CD4-positive, alpha-beta T cell treated with Interleukin-1 beta for 1 hour (primary cell): ENCODE measurements at regions not wholly inside any gene's neighbourhood (a gene's known extent, or its start where the extent isn't known, plus 50 kb on each side); places are given as distances from the start of the nearest gene placed in this dataset.
"Not testable (repeated sequence)": the region's sequence is repeated elsewhere in the genome, so short reads cannot be mapped to it uniquely, and the experiment has no call there.

Source experiments
- DNase-seq, 2 donors: peaks; one replicate each; pipeline ENCODE4 v3.0.0-alpha.2; 2020 to 2022

GRCh38 chr16:59355704-59356103 is 621.6 kb upstream of the GOT2 start:
- DNase-seq, result no peak

GRCh38 chr16:59351305-59351903 is 617.3 kb upstream of the GOT2 start:
- DNase-seq, result no peak

DNA sequence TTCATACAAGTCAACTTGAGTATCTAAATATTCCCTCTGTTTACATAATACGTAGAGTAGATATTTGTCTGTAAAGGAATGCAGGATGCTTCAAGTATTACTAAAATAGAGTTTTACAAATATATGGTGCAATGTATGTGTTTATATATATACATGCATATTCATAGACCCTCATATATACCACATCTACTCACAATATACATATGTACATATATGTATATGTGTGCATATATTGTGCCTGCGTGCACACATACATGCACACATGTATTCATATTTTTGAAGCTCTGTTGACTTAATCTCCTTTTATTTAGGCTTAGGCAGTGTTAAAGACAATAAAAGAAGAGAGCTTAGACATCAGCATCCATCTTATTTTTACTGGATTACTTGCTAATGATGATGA is 616.6 kb upstream of the GOT2 start:
- DNase-seq, result no peak

DNA sequence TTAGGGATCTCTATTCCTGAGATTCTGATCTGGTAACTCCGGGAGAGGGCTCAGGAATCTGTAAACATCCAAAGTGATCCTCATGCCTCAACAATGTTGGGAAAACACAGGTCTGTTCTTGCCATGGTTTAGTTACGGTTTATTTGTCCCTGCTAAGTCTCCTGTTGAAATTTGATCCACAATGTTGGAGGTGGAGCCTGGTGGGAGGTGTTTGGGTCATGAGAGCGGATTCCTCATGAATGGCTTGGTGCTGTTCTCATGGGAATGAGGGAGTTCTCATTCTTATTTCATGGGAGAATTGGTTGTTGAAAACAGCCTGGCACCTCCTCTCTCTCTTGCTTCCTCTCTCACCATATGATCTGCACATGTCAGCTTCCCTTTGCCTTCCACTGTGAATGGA is 608.6 kb upstream of the GOT2 start:
- no peak for DNase-seq

DNA sequence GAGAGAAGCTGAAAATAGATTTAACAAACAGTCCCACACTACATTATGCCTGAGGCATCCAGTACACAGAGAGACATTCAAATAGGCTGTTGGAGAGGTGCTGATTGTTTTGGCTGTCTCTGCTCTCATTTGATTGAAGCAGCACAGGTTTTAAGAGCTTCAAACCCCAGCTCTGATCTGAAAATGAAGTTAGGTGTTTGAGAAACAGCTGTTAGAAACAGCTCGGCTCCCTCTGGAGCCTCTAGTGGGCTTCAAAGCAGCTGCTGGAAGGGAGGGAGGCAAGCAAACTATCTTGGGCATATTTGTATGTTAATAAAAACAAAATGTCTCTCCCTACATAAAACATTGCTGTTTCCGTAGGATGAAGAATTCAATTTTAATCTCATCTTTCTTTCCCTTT is 607.3 kb upstream of the GOT2 start:
- DNase-seq, result no peak

- DNase-seq, result no peak
Measured at GRCh38 chr16:59339871-59340270, 605.8 kb upstream of the GOT2 start.

DNA sequence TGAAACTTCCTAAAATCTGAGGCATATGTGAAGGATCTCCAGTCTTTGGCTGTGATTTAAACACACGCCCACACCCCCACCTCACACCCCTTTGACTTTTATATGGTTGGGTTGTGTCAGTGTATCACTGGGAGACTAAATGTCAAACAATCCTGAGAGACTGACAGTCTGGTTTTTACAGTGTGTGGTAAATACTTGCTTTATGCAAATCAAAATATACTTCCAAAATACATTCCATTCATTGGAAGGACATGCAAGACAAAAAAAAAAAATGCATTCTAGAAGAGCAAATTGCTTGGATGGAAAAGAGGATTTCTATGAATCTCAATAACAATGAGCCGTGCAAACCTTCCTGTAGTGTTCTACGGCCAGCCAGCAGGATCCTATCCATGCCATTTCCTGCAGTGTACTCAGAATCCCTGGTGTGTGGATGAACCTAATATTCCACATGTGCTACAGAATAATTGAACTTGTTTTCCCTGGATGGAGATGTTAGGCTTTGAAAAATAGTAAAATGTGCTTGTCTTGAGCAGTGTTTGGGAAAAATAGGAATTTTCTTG is 602.1 kb upstream of the GOT2 start:
- no peak for DNase-seq

DNA sequence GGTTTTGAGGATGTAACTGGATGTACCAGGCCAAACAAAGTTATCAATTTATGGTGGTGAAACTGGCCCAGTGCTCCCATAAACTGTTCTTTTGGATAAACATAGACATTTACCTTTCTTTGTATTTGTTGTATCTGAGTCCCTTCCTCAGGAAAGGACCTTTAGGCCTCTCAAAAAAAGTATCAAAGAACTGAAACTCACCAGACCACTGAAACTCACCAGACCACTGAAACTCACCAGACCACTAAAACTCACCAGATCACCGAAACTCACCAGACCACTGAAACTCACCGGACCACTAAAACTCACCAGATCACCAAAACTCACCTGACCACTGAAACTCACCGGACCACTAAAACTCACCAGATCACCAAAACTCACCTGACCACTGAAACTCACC is 597.6 kb upstream of the GOT2 start:
- DNase-seq, result not testable (repeated sequence)

DNA sequence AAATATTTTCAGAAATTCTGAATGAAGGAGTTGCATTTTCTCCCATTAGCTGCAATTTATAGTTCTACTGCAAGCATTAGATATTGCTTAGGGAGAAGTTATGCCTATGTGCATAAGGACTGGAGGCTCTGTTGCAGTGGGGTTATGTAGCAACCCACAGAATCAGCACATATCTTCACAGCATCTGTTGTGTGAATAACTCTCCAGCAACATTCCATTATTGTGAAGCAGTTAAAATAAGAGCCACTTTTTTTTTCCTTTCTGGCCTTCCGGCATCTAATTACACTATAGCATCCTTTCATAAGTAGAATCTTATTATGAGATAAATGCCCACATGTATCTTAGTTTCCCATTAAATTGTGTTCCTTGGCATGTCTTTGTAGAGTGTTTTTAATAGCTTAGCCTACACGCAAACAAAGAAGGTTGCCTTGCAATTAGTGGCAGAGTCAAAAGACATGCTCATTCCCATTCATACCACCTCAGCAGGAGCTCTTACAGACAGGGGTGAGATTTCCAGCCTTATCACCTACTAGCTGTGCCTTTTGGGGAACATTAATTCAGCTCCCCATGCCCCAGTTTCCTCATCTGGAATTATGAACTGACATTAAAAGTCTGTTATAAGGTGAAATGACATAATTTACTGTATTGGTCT is 596.0 kb upstream of the GOT2 start:
- no peak for DNase-seq

DNA sequence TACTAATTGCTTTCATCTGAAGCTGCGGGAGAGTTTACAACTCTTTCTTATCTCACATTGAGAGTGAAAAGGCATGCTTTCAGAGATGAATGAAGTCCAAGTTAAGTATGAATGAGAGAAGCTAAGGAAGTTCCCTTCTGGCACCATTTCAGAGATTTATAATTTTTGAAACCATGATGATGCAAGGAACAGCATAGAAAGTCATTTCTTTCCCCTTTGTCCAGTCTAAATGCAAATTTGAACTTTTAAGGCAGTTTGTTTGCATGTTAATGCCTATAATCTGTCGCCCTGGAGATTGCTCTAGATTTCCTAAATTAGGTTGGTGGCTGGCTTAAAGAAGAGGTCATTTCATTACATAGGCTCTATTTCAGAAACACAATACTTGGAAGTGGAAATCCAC is 594.8 kb upstream of the GOT2 start:
- no peak for DNase-seq

DNA sequence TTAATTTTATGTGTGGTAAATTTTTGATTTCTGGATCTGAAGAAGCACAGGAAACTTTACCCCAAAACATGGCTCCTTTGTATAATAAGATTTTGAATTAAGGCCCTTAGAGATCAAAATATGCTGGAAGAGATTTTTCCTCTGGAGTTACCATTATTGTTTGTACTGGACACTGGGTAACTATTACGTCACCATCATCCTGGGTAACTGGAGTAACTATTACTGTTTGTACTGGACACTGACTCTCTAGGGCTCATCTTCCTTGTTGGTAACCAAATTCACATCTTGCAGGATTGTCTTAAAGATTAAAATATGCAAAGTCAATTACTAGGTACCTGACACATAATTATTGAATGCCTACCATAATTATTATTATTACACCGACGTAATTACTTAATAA is 593.8 kb upstream of the GOT2 start:
- DNase-seq, result no peak

DNA sequence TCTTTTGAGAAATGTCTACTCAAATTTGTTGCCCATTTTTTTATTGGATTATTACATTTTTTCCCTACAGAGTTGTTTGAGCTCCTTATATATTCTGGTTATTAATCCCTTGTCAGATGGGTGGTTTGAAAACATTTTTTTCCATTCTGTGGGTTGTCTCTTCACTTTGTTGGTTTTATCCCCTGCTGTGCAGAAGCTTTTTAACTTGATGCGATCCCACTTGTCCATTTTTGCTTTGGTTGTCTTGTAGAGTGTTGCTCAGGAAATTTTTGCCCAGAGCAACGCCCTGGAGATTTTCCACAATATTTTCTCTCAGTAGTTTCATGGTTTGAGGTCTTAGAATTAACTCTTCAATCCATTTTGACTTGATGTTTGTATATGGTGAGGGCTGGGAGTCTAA is 592.8 kb upstream of the GOT2 start:
- no peak for DNase-seq

GRCh38 chr16:59324462-59324861 is 590.3 kb upstream of the GOT2 start:
- no peak for DNase-seq

DNA sequence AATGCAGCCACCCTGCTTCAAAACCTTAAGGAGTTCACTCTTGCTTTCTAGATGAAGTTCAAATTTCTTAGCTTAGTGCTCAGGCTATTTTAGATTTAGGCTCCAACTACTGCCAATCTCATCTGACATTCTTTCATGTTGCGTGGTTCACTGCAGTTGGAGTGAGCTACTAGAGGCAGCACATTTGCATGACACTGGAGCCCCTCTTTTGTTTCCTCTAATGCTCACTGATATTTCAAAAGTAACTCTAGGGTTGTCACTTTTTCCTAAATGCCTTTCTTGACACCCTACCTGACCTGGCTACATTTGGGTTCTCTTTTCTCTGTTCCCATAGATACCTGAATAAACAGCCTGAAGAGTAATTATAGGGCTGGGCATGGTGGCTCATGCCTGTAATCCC is 586.5 kb upstream of the GOT2 start:
- no peak for DNase-seq

- no peak for DNase-seq
Measured at GRCh38 chr16:59319871-59320270, 585.8 kb upstream of the GOT2 start.

DNA sequence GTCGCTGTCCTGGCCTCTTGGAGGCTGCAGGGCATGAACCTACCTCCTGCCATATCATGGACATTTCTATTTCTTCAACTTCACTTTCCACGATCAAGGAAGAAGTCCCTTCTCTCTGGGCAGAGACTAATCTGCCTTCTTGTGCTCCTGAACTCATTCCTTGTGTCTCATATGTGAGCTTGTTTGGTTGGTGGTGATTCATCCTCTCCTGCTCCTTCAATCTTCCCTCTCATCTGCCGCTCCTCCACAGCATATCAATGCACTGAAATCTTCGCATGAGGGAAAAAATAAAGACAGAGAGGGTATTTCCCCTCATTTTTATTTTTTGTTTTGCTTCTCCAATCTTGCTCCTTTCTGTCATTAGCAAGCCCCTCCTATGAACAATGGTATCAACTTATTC is 571.7 kb upstream of the GOT2 start:
- no peak for DNase-seq

- no peak for DNase-seq
Measured at GRCh38 chr16:59296888-59297287, 562.8 kb upstream of the GOT2 start.

- DNase-seq, result no peak
Measured at GRCh38 chr16:59295993-59296736, 562.0 kb upstream of the GOT2 start.

- DNase-seq, result no peak
Measured at GRCh38 chr16:59295474-59295873, 561.4 kb upstream of the GOT2 start.

DNA sequence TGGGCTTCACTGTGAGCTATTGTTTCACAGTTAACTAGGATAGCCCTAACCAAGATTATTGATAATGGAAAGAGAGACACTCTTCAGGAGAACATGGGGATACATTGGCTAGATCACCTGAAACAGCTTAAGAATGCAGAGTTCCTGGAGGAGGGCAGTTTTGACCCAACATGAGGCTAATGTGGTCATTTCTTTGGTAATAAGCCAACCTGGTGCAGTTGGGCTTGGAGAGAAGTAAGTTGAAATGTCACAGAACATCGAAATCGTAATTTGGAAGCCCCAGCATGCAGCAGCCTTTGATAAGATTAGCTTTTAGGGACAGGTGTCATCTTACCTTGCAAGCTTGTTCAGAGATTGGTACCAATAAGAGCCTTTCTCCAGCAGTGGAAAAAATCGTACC is 556.6 kb upstream of the GOT2 start:
- no peak for DNase-seq

DNA sequence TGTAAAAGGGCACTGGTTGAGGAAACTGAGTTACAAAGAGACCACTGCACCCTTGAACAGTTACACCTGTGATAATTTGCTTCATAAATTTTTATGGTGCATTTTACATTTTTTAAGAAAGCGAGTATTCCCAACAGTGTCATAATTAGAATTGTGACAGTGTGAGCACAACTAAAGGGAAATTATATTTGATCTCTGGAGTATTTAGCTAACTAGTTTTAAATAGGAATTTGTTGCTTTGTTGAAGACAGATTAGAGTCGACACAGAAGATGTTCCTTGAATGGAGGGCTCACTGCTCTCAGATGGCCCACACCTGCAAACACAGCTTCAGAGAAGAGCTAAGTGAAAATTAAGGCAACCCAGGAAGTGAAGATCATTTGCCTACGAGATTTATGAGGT is 555.0 kb upstream of the GOT2 start:
- DNase-seq, result no peak

DNA sequence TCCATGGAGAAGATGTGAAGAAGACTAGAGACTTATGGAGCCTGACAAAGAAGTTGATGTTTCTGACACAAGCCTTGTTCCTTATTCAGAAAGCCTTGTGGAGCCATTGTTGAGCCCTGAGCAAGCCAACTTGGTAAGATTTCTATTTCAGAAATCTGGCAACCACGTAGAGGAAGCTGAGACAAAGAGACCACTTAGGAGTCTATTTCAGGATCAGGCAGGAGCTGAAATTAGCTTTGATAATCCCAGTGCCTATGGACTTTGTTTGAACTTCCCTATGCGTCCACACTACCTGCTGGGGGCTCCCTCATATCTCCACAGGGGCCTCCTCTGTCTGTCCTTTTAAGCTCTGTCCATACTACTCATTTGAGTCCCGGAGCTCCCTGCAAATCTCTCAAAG is 540.0 kb upstream of the GOT2 start:
- no peak for DNase-seq

- DNase-seq, result no peak
Measured at GRCh38 chr16:59263955-59264354, 529.8 kb upstream of the GOT2 start.

GRCh38 chr16:59260892-59261291 is 526.8 kb upstream of the GOT2 start:
- DNase-seq, result no peak
